Hematopoietic multipotent progenitor cell treated with erythropoietin and hydrocortisone succinate and interleukin-3 and kit ligand, for 6 days (in vitro differentiated cells): ENCODE measurements at regions not wholly inside any gene's neighbourhood (a gene's known extent, or its start where the extent isn't known, plus 50 kb on each side); places are given as distances from the start of the nearest gene placed in this dataset.
"Not testable (repeated sequence)": the region's sequence is repeated elsewhere in the genome, so short reads cannot be mapped to it uniquely, and the experiment has no call there.

ENCODE experiments used
- DNase-seq: peaks from one replicate; pipeline ENCODE4 v3.0.0-alpha.2; 2015

DNA sequence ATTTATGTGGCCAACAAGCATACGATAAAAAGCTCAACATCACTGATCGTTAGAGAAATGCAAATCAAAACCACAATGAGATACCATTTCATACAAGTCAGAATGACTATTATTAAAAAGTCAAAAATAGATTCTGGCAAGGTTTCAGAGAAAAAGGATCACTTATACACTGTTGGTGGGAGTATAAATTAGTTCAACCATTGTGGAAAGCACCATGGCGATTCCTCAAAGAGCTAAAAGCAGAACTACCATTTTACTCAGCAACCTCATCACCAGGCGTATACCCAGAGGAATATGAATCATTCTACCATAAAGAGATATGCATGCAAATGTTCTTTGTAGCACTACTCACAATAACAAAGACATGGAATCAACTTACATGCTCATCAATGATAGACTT is 478.7 kb upstream of the GALNTL6 start:
- no peak for DNase-seq

GRCh38 chr4:171308661-171309060 is 504.5 kb upstream of the GALNTL6 start:
- DNase-seq, result no peak

DNA sequence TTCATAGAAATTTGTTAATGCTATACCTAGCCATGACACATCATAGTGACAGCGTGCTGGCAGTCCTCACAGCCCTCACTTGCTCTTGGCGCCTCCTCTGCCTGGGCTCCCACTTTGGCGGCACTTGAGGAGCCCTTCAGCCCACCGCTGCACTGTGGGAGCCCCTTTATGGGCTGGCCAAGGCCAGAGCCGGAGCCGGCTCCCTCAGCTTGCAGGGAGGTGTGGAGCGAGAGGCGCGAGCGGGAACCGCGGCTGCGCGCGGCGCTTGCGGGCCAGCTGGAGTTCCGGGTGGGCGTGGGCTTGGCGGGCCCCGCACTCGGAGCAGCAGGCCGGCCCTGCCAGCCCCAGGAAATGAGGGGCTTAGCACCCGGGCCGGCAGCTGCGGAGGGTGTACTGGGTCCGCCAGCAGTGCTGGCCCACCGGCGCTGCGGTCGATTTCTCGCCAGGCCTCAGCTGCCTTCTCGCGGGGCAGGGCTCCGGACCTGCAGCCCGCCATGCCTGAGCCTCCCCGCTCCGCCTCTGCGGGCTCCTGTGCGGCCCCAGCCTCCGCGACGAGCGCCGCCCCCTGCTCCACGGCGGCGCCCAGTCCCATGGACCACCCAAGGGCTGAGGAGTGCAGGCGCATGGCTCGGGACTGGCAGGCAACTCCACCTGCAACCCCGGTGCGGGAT is 515.0 kb upstream of the GALNTL6 start:
- not testable (repeated sequence) for DNase-seq

GRCh38 chr4:171288816-171289432 is 524.3 kb upstream of the GALNTL6 start:
- DNase-seq, result no peak

DNA sequence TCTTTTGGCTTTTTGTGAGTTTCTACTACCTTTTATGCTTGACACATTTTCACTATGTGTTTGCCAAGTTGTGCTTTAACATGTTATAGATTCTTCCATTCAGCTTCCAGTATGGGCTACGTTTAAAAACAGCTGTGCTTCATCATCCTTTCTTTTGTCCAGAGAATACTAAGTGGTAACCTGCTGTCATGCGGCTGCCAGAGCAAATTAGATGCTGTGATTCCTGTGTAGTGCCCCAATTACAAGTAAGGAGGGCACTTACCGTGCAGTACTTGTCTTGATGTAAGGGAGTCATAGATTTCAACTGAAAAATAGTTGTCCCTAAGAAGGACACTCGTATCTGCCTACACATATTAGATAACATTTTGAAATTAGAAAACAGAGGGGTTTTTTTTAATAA is 531.8 kb upstream of the GALNTL6 start:
- DNase-seq, result no peak

DNA sequence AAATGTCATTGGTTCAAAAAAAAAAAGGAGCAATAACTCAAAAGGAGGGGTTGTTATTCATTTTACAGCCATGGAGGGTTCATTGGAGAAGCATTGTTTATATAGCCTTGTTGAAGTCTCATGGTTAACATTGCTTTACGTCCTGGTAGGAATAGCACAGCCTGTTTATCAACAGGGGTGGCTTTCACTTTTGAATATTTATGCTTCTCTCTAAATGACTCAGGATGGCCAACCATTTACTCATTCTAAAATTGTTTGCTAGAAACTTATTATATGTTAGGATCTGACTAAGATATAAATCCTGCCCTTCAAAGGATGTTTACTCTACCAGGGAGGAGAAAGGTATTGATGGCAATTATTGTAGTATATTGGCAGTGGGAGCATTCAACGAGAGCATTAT is 534.1 kb upstream of the GALNTL6 start:
- DNase-seq, result no peak

DNA sequence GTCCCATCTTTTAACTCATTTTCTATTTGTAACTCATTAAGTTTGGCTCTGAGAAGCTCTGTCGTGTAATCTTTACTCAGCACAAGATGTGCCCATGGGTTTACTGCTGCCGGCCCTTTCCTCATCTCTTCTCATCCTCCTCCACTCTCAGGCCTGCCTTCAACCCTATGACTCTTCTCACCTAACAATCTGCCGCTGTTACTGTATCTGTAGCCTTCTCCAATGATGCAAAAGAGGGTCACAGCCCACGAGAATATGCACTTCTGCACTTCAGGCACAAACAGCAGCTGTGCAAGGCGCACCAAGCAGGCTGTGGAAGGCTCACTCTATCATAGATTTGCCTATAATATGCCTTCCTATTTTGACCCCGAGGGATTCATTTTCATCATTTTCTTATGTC is 546.5 kb upstream of the GALNTL6 start:
- DNase-seq, result no peak

- no peak for DNase-seq
These were observed 547.9 kb upstream of the GALNTL6 start for GRCh38 chr4:171265190-171265818.

GRCh38 chr4:171256223-171256622 is 557.0 kb upstream of the GALNTL6 start:
- no peak for DNase-seq

- no peak for DNase-seq
These were observed 566.3 kb upstream of the GALNTL6 start for GRCh38 chr4:171246948-171247347.

DNA sequence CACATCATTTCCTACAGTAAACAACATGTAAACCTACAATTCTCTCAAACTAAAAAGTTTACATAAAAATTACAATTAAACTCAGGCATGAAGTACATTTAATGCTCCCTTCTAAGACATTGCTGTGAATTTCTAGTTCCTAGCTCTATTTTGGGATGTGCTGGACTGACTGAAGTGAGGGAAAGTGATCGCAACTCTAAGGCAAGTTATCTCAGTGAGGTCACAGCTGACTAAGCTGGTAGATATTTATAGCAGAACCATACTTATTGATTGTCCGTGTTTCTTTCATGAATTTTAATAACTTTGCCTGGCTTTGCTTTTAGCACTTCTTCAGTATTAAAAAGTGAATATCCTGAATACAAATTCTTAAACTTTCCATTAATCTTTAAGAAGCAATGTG is 570.4 kb upstream of the GALNTL6 start:
- no peak for DNase-seq

- DNase-seq, result peak; percentile 27
These were observed 574.0 kb upstream of the GALNTL6 start for GRCh38 chr4:171239196-171239595.

DNA sequence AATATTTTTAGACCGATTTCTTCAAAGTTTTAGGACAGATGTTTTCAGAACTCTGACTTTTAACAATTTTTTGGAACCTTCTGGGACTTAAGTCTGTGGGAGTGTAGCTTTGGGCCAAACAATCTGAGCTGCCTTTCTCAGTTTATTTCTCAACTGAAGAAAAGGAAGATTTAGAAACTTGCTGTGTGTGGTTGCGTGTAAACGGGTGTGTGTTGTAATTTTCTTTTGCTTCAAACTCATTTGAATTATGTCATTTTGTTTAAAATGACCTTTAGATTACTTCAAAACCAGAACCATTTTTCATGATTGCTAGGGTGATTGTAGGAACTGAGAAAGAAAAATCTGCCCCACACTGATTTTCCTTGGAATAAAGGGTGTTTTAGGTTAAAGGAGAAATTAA is 577.7 kb upstream of the GALNTL6 start:
- DNase-seq, result no peak

- not testable (repeated sequence) for DNase-seq
These were observed 583.9 kb upstream of the GALNTL6 start for GRCh38 chr4:171229354-171229753.

- no peak for DNase-seq
These were observed 592.0 kb upstream of the GALNTL6 start for GRCh38 chr4:171221181-171221580.

DNA sequence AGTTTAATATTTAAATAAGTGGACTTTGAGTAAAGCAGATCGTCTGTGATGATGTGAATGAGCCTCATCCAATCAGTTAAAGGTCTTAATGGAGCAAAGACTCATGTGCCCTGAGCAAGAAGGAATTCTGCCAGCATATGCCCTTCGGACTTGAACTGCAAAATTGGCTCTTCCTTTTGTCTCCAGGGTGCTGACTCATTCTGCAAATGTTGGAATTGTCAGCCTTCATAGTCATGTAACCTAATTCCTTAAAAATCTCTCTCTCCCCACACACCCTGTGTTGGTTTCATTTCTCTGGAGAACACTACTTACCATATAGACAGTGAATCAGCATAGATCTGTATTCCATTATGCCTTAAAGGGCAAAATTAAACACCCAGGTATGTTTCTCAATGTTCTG is 609.8 kb upstream of the GALNTL6 start:
- no peak for DNase-seq

GRCh38 chr4:171202908-171203307 is 610.3 kb upstream of the GALNTL6 start:
- no peak for DNase-seq

- DNase-seq, result peak; percentile 9
These were observed 626.5 kb upstream of the GALNTL6 start for GRCh38 chr4:171186700-171187099.

GRCh38 chr4:171181090-171181489 is 632.1 kb upstream of the GALNTL6 start:
- no peak for DNase-seq

DNA sequence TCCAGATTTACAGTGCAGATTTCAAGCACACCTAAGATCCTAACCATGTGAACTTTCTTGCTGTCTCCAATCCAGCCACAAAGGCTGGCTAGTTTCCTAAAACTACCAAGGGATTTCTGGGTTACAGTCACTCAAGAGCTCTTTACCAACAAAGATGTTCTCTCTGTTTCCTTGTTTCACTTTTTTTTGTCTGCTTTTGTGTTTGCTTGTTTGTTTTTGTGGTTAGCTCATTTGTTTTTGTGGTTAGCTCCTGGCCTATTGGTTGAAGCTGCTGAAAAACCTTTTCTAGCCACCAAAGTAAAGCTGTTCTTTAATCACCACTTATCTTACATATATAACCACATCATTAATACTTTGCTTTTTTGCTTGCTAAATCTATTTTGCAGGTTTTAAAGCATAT is 642.5 kb upstream of the GALNTL6 start:
- no peak for DNase-seq

- no peak for DNase-seq
These were observed 643.8 kb upstream of the GALNTL6 start for GRCh38 chr4:171169396-171169795.

DNA sequence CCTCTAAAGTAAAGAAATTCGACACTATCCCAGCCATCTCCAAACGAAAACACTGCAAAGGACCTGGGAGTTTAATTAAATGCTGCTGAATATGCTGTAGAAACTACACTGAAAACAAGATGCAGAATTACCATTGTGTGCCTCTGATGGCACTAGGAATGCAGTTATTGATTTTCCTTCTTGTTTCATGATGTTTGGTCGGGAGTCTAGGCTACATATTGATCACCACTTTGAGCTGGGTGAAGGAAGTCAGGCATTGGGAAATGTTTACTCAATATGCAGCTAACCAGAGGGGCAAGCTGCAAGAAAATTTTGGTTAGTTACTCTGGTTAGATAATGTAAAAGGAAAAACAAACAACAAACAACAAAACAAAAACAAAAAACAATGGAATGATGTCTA is 650.7 kb upstream of the GALNTL6 start:
- DNase-seq, result no peak

DNA sequence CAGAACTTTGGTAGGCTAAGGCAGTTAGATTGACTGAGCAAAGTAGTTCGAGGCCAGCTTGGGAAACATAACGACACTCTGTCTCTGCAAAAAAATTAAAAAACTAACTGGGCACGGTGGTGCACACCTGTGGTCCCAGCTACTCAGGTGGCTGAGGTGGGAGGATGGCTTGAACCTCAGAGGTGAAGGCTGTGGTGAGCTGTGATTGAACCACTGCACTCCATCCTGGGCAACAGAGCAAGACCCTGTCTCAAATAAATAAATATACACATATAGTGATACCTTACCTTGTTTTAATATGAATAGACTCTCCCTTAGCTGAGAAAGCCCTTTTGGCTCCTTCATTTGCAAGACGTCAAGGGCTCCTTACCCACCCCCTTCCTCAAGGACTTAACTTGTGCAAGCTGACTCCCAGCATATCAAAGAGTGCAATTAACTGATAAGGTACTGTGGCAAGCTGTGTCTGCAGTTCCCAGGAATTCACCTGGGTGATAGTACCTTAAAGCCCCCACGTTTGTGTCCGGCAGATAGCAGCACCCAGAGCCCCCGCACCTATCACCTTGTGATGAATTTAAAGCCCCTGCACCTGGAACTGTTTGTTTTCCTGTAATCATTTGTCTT is 655.6 kb upstream of the GALNTL6 start:
- DNase-seq, result no peak

DNA sequence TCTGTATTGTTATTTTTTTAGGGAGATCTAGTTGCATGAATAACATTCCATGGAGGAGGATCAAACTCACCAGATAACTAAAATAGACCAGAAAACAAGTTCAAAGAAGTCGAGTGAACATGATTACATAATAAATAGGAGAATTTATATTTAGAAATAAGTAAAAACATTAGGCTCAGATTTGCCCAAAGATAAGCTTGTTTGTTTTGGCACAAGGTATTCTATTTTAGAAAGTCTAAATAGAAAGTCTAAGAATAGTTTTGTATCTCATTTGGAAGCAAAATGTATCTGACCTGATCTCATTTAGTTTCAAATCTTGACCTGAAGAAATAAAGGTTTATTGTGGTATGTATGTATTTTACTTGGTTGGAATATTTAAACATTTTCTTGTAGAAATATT is 670.6 kb upstream of the GALNTL6 start:
- no peak for DNase-seq
